Psoas muscle (tissue), 7 donors: ENCODE measurements at regions not wholly inside any gene's neighbourhood (a gene's known extent, or its start where the extent isn't known, plus 50 kb on each side); places are given as distances from the start of the nearest gene placed in this dataset.

Experiments
- ATAC-seq, 4 donors: fragments of 200-7000 bp; cut with Tn5 transposase; one replicate each; pipeline ENCODE4 v1.9.1; 2020; ENCODE audit warnings: moderate library complexity in 3 of 4, mild to moderate bottlenecking in 2 of 4
- DNase-seq, 2 donors: peaks; one replicate each; pipeline ENCODE4 v3.0.0-alpha.2; 2020
- H3K27ac ChIP-seq: fragments of 200-600 bp; one replicate; pipeline ENCODE4 v1.8.0; 2022
- H3K27me3 ChIP-seq, 3 donors: fragments of 200-600 bp in 1 of 3; one replicate each; pipeline versions ENCODE4 v1.6.1 to v1.8.0; 2013 to 2022; ENCODE audit warnings: low read length in 2 of 3, mild to moderate bottlenecking in 2 of 3, moderate library complexity in 1 of 3; ENCODE audit not compliant: insufficient read depth in 3 of 3
- H3K36me3 ChIP-seq, 2 donors: fragments of 200-600 bp in 1 of 2; one replicate each; pipeline versions ENCODE4 v1.6.1 to v1.8.0; 2013 to 2022; ENCODE audit warnings: low read depth in 1 of 2, mild to moderate bottlenecking in 1 of 2, moderate library complexity in 1 of 2; ENCODE audit not compliant: insufficient read depth in 1 of 2
- H3K4me1 ChIP-seq: fragments of 200-600 bp; one replicate; pipeline ENCODE4 v1.8.0; 2022
- H3K4me3 ChIP-seq: fragments of 200-600 bp; one replicate; pipeline ENCODE4 v1.8.0; 2022; ENCODE audit warnings: mild to moderate bottlenecking
- H3K9me3 ChIP-seq: fragments of 200-600 bp; one replicate; pipeline ENCODE4 v1.8.0; 2022
- CTCF ChIP-seq: fragments of 200-600 bp; IDR thresholded peaks from one replicate; pipeline ENCODE4 v1.8.0; 2022; ENCODE audit warnings: antibody characterized with exemption
- WGBS, 3 donors: extraction: QIAGEN DNeasy Blood & Tissue Kit; methylation state at CpG; one replicate each; pipeline versions ENCODE4 v1.1.6 to v1.1.7; 2013; 5-methylcytosine and 5-hydroxymethylcytosine counted together
- intact Hi-C, 2 donors: fragments of 100-400 bp; cut with DNase I; formaldehyde crosslinking; loops; one replicate each; pipeline versions ENCODE4 v1.11.0 to v1.14.2; 2022
- donor health status: healthy with polysubstance abuse.
- donor health status: DM: no; HTN: no; CAD: no; lungs with moderate emphysema.
- donor health status: Bipolar disorder and iron deficiency.
- donor health status: healthy.
- donor health status: DM: yes; HTN: yes; CAD: no.
- donor health status: DM: no; HTN: no; CAD: no.
- donor health status: DM: yes; HTN: yes; CAD: no.

DNA sequence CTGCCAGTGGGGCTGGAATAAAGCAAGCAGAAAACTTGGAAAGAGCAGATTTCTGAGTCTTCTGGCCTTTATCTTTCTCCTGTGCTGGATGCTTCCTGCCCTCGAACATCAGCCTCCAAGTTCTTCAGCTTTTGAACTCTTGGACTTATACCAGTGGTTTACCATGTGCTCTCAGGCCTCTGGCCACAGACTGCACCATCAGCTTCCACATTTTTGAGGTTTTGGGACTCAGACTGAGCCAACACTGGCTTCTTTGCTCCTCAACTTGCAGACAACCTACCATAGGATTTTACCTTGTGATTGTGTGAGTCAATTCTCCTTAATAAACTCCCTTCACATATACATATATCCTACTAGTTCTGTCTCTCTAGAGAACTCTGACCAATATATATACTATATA is 706.6 kb downstream of the NR2F2 start:
- no peaks in the 10 kb centered on the region for H3K27me3 ChIP-seq
- no peak for TF ChIP-seq CTCF
- DNase-seq, result no peak
- H3K4me3 ChIP-seq, result no peak overlapping the region
- no peak overlapping the region for H3K27ac ChIP-seq
- ATAC-seq, result no peak
- no peaks in the 10 kb centered on the region for H3K9me3 ChIP-seq
- no peaks in the 10 kb centered on the region for H3K36me3 ChIP-seq
- WGBS, 3 donors, result 45 to 60% (median 50%) methylated on average over 1 of the region's 1 CpG
- no peaks in the 10 kb centered on the region for H3K4me1 ChIP-seq
- intact Hi-C loops, result no loop called here

- Histone ChIP-seq H3K27ac (no peak overlapping the region), H3K4me3 (no peak overlapping the region), H3K9me3 (no peaks in the 10 kb centered on the region), H3K36me3 (no peaks in the 10 kb centered on the region), H3K4me1 (no peaks in the 10 kb centered on the region), H3K27me3 (no peaks in the 10 kb centered on the region)
- intact Hi-C loops, result no loop called here
- no peak for ATAC-seq
- TF ChIP-seq CTCF, result no peak
- no peak for DNase-seq
- WGBS, 3 donors, result 55 to 59% (median 57%) methylated on average over 4 of the region's 4 CpGs
These were observed 715.3 kb downstream of the NR2F2 start for GRCh38 chr15:97045666-97046421.

GRCh38 chr15:97052513-97052912 is 722.0 kb downstream of the NR2F2 start:
- H3K27me3 ChIP-seq, result no peaks in the 10 kb centered on the region
- no peak for ATAC-seq
- H3K36me3 ChIP-seq, result no peaks in the 10 kb centered on the region
- intact Hi-C loops, result no loop called here
- no peak for TF ChIP-seq CTCF
- 72 to 79% (median 75%) methylated on average over 3 of the region's 3 CpGs for WGBS, 3 donors
- no peak for DNase-seq
- no peak overlapping the region for H3K27ac ChIP-seq
- H3K9me3 ChIP-seq, result no peaks in the 10 kb centered on the region
- H3K4me1 ChIP-seq, result no peaks in the 10 kb centered on the region
- H3K4me3 ChIP-seq, result no peak overlapping the region

DNA sequence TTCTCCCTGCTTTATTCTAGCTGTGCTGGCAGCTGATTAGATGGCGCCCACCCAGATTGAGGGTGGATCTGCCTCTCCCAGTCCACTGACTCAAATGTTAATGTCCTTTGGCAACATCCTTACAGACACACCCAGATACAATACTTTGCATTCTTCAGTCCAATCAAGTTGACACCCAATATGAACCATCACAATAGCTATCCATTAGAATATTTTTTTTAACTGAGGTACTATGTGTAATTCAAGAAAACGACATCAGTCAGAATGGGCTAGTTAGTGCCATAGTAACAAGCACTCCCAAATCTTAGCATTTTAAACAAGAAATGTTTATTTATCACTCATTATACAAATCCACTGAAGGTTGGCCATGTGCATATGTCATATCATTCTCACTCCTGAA is 723.1 kb downstream of the NR2F2 start:
- ATAC-seq (no peak), DNase-seq (no peak)
- 40 to 43% (median 41%) methylated on average over 2 of the region's 2 CpGs for WGBS, 3 donors
- Histone ChIP-seq H3K36me3 (no peaks in the 10 kb centered on the region), H3K27me3 (no peaks in the 10 kb centered on the region), H3K9me3 (no peaks in the 10 kb centered on the region), H3K27ac (no peak overlapping the region), H3K4me3 (no peak overlapping the region), H3K4me1 (no peaks in the 10 kb centered on the region)
- no peak for TF ChIP-seq CTCF
- intact Hi-C loops, result no loop called here

DNA sequence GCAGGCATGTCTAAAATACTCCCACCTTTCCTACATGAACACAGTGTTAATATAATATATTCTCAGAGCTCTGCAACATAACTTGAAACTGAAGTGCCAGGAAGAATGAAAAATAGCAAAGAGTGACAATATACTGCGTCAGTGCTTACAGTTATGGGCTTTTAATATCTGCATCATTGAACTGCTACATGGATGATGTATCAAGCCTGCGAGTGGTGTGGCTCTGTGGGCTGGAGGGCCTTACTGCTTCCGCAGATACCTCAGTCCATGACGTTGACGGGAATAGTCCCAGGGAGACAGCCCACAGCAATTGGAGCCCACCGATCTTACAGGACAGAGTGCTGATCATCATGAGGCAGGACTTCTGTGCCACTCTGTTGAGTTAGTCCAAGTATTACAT is 727.0 kb downstream of the NR2F2 start:
- no peak for DNase-seq
- Histone ChIP-seq H3K4me1 (no peaks in the 10 kb centered on the region), H3K27ac (no peak overlapping the region), H3K9me3 (no peaks in the 10 kb centered on the region), H3K36me3 (no peaks in the 10 kb centered on the region), H3K27me3 (no peaks in the 10 kb centered on the region), H3K4me3 (no peak overlapping the region)
- intact Hi-C loops, result no loop called here
- no peak for ATAC-seq
- TF ChIP-seq CTCF, result no peak
- 83 to 86% (median 84%) methylated on average over 6 of the region's 6 CpGs for WGBS, 3 donors
